SU-DHL-6 (cell line): ENCODE measurements at regions not wholly inside any gene's neighbourhood (a gene's known extent, or its start where the extent isn't known, plus 50 kb on each side); places are given as distances from the start of the nearest gene placed in this dataset.

ENCODE experiments used
- H2AFZ ChIP-seq: fragments of 200-600 bp; sonication (generic); 2 replicates; pipeline ENCODE4 v1.6.1; 2014; ENCODE audit warnings: low read depth, mild to moderate bottlenecking, moderate library complexity, mixed read lengths, antibody characterized with exemption, low read length; ENCODE audit not compliant: severe bottlenecking
- H3F3A ChIP-seq: fragments of 200-600 bp; shearing (Covaris generic); 2 replicates; pipeline ENCODE4 v1.6.0; 2016; ENCODE audit warnings: antibody characterized with exemption, mild to moderate bottlenecking; ENCODE audit not compliant: insufficient read depth
- H3K27ac ChIP-seq: fragments of 200-600 bp; sonication (generic); 2 replicates; pipeline ENCODE4 v1.5.1; 2016; ENCODE audit warnings: low read depth, mild to moderate bottlenecking, low read length, moderate library complexity, mixed read lengths
- H3K27me3 ChIP-seq: fragments of 200-600 bp; sonication (generic), shearing (Covaris generic); 2 replicates; pipeline ENCODE4 v1.6.0; 2014; ENCODE audit warnings: mild to moderate bottlenecking, low read length
- H3K36me3 ChIP-seq: fragments of 200-600 bp; sonication (generic); 2 replicates; pipeline ENCODE4 v1.6.1; 2014; ENCODE audit warnings: mild to moderate bottlenecking, low read length, mixed read lengths
- H3K4me2 ChIP-seq: fragments of 300-600, 200-600 bp; shearing (Covaris generic), sonication (generic); 2 replicates; pipeline ENCODE4 v1.6.0; 2014; ENCODE audit warnings: low read length, low read depth, mild to moderate bottlenecking; ENCODE audit not compliant: poor library complexity, severe bottlenecking
- H3K4me3 ChIP-seq: fragments of 200-600 bp; sonication (generic); 2 replicates; pipeline ENCODE4 v1.5.1; 2014; ENCODE audit warnings: antibody characterized with exemption, low read length, mild to moderate bottlenecking, mixed read lengths; ENCODE audit not compliant: insufficient read depth, poor library complexity, severe bottlenecking
- H3K79me2 ChIP-seq: fragments of 200-600 bp; sonication (generic); 2 replicates; pipeline ENCODE4 v1.6.1; 2014; ENCODE audit warnings: mild to moderate bottlenecking, low read length, moderate library complexity; ENCODE audit not compliant: insufficient read depth
- H3K9ac ChIP-seq: fragments of 200-600 bp; sonication (generic); 2 replicates; pipeline ENCODE4 v1.7.0; 2014; ENCODE audit warnings: mild to moderate bottlenecking, low read length
- H3K9me2 ChIP-seq: fragments of 200-600 bp; sonication (generic); replicated peaks from 2 replicates; pipeline ENCODE4 v1.6.1; 2014; ENCODE audit warnings: low read length; ENCODE audit not compliant: insufficient read depth
- H3K9me3 ChIP-seq: fragments of 200-600 bp; sonication (generic); 2 replicates; pipeline ENCODE4 v1.6.1; 2014; ENCODE audit warnings: low read length, mixed read lengths; ENCODE audit not compliant: insufficient read depth
- H4K20me1 ChIP-seq: fragments of 200-600 bp; sonication (generic); 2 replicates; pipeline ENCODE4 v1.6.1; 2014; ENCODE audit warnings: low read depth, mild to moderate bottlenecking, antibody characterized with exemption, low read length, moderate library complexity, mixed read lengths
- CTCF ChIP-seq: fragments of 200-600 bp; sonication (generic); IDR thresholded peaks from one replicate; pipeline ENCODE4 v1.5.1; 2017; ENCODE audit warnings: antibody characterized with exemption, mild to moderate bottlenecking, low read length, moderate library complexity; ENCODE audit not compliant: insufficient read depth, poor library complexity, severe bottlenecking
- EZH2phosphoT487 ChIP-seq: fragments of 200-600 bp; sonication (generic), shearing (Covaris generic); conservative IDR thresholded peaks from 2 replicates; pipeline ENCODE4 v1.6.1; 2018; ENCODE audit warnings: mild to moderate bottlenecking, antibody characterized with exemption, low read length, moderate library complexity, mixed read lengths

- no peaks in the 10 kb centered on the region for H3K79me2 ChIP-seq
- no peaks in the 10 kb centered on the region for H3F3A ChIP-seq
- no peak overlapping the region for H3K9ac ChIP-seq
- no peaks in the 10 kb centered on the region for H3K9me2 ChIP-seq
- H3K4me3 ChIP-seq: no peak overlapping the region
- no peak overlapping the region for H2AFZ ChIP-seq
- no peak overlapping the region for H3K27ac ChIP-seq
- no peaks in the 10 kb centered on the region for H4K20me1 ChIP-seq
- no peaks in the 10 kb centered on the region for H3K27me3 ChIP-seq
- no peaks in the 10 kb centered on the region for H3K9me3 ChIP-seq
- no peak overlapping the region for H3K4me2 ChIP-seq
- no peak for TF ChIP-seq CTCF
- no peak for TF ChIP-seq EZH2phosphoT487
- no peaks in the 10 kb centered on the region for H3K36me3 ChIP-seq
Observed at GRCh38 chr1:82044111-82044510, 243.4 kb downstream of the ADGRL2 start.

GRCh38 chr1:82042306-82043060, 241.7 kb downstream of the ADGRL2 start:
- no peak overlapping the region for H3K4me3 ChIP-seq
- H3K9ac ChIP-seq: no peak overlapping the region
- no peaks in the 10 kb centered on the region for H3K79me2 ChIP-seq
- H2AFZ ChIP-seq: no peak overlapping the region
- no peaks in the 10 kb centered on the region for H3K9me2 ChIP-seq
- H3F3A ChIP-seq: no peaks in the 10 kb centered on the region
- H4K20me1 ChIP-seq: no peaks in the 10 kb centered on the region
- no peak for TF ChIP-seq EZH2phosphoT487
- TF ChIP-seq CTCF: no peak
- H3K4me2 ChIP-seq: no peak overlapping the region
- no peaks in the 10 kb centered on the region for H3K27me3 ChIP-seq
- no peak overlapping the region for H3K27ac ChIP-seq
- H3K9me3 ChIP-seq: no peaks in the 10 kb centered on the region
- no peaks in the 10 kb centered on the region for H3K36me3 ChIP-seq
